K562 (cell line): ENCODE measurements at regions not wholly inside any gene's neighbourhood (a gene's known extent, or its start where the extent isn't known, plus 50 kb on each side); places are given as distances from the start of the nearest gene placed in this dataset.

Experiments
- ATAC-seq: fragments of 200-7000 bp; cut with Tn5 transposase; 3 replicates; pipeline ENCODE4 v1.9.1; 2020; ENCODE audit warnings: moderate library complexity
- BruUV-seq: library from RNA; stranded (reverse); fragments of 400-500 nt; replicated peaks from 2 replicates; lab custom pipeline; 2021; lab: Mats Ljungman, UMichigan
- CTCF ChIA-PET: fragments of 300-600 bp; formaldehyde crosslinking; extraction: SDS; loops from one replicate; lab custom pipeline; 2021; ENCODE audit warnings: low intra/inter-chr PET ratio; lab: Yijun Ruan, JAX
- POLR2A ChIA-PET: fragments of 300-600, 350-650 bp; sonication (Branson Sonifier 250); formaldehyde crosslinking; extraction: SDS; loops from one replicate; lab custom pipeline; 2021; ENCODE audit warnings: antibody characterized with exemption, inconsistent platforms; lab: Yijun Ruan, JAX
- DNase-seq, 4 experiments: peaks; one replicate each; pipeline versions ENCODE4 v3.0.0 to v3.0.0-alpha.2; 2011 to 2018; ENCODE audit warnings: low spot score in 3 of 4, mixed read lengths in 3 of 4; ENCODE audit errors: extremely low read depth in 1 of 4
- FAIRE-seq: peaks from 2 replicates; lab custom pipeline; 2011; peaks lifted over from hg19 to GRCh38; lab: Jason Lieb, UNC
- H2AFZ ChIP-seq: 2 replicates; pipeline ENCODE4 v1.6.0; 2011; ENCODE audit warnings: low read depth, low read length, control low read depth, inconsistent platforms
- H3K27ac ChIP-seq: fragments of 200-600 bp; 3 replicates; pipeline ENCODE4 v1.8.0; 2011; ENCODE audit warnings: low read depth, mild to moderate bottlenecking, control low read depth, inconsistent platforms, low read length, moderate library complexity, mixed read lengths; ENCODE audit errors: extremely low read depth
- H3K27me3 ChIP-seq, 2 experiments: fragments of 300-600 bp in 1 of 2; 2 replicates in 1 of 2; 3 replicates in 1 of 2; pipeline versions ENCODE4 v1.6.0 to v1.8.0; 2011; ENCODE audit warnings: inconsistent platforms in 2 of 2, low read length in 2 of 2, mild to moderate bottlenecking in 1 of 2, mixed read lengths in 1 of 2, moderate library complexity in 1 of 2; ENCODE audit not compliant: control insufficient read depth in 2 of 2, insufficient read depth in 2 of 2
- H3K36me3 ChIP-seq: fragments of 300-600 bp; 3 replicates; pipeline ENCODE4 v1.8.0; 2011; ENCODE audit warnings: mild to moderate bottlenecking, low read length, inconsistent platforms; ENCODE audit not compliant: control insufficient read depth, insufficient read depth
- H3K4me1 ChIP-seq, 2 experiments: fragments of 200-600 bp in 1 of 2; replicated peaks in 1 of 2; 2 replicates in 1 of 2; 3 replicates in 1 of 2; pipeline versions ENCODE4 v1.5.1 to v1.8.0; 2011; ENCODE audit warnings: inconsistent platforms in 2 of 2, low read length in 2 of 2, mild to moderate bottlenecking in 1 of 2, mixed read lengths in 1 of 2, moderate library complexity in 1 of 2; ENCODE audit not compliant: control insufficient read depth in 2 of 2, insufficient read depth in 2 of 2
- H3K4me2 ChIP-seq: 2 replicates; pipeline ENCODE4 v1.6.1; 2011; ENCODE audit warnings: low read length, control low read depth, inconsistent platforms, mixed read lengths; ENCODE audit not compliant: insufficient read depth
- H3K4me3 ChIP-seq: fragments of 200-600 bp; sonication (generic), shearing (Covaris generic); 2 replicates; pipeline ENCODE4 v1.5.1; 2016; ENCODE audit warnings: control low read depth, inconsistent platforms
- H3K79me2 ChIP-seq: fragments of 200-600 bp; 3 replicates; pipeline ENCODE4 v1.8.0; 2011; ENCODE audit warnings: low read length, inconsistent platforms; ENCODE audit not compliant: control insufficient read depth, insufficient read depth
- H3K9ac ChIP-seq, 2 experiments: 2 replicates each; pipeline versions ENCODE4 v1.6.0 to v1.6.1; 2011; ENCODE audit warnings: low read depth in 2 of 2, low read length in 2 of 2, control low read depth in 1 of 2, inconsistent platforms in 1 of 2, mild to moderate bottlenecking in 1 of 2, mixed read lengths in 1 of 2; ENCODE audit not compliant: insufficient read depth in 1 of 2
- H3K9me1 ChIP-seq: one replicate; pipeline ENCODE4 v1.6.0; 2011; ENCODE audit warnings: inconsistent platforms, mild to moderate bottlenecking, low read length, moderate library complexity; ENCODE audit not compliant: control insufficient read depth, insufficient read depth
- H3K9me3 ChIP-seq: replicated peaks from 2 replicates; pipeline ENCODE4 v1.5.1; 2011; ENCODE audit warnings: low read depth, low read length, inconsistent platforms; ENCODE audit not compliant: control insufficient read depth, insufficient read depth
- H4K20me1 ChIP-seq: replicated peaks from 2 replicates; pipeline ENCODE4 v1.6.1; 2011; ENCODE audit warnings: low read length, inconsistent platforms, mixed read lengths; ENCODE audit not compliant: control insufficient read depth, insufficient read depth
- CBX2 ChIP-seq: fragments of 200-600 bp; sonication (generic); IDR thresholded peaks from one replicate; pipeline ENCODE4 v1.6.1; 2012; ENCODE audit warnings: mild to moderate bottlenecking, low read length, inconsistent platforms; ENCODE audit not compliant: insufficient read depth, poor library complexity, severe bottlenecking
- E2F4 ChIP-seq: sonication (generic); formaldehyde crosslinking; IDR thresholded peaks from 2 replicates; pipeline ENCODE4 v1.8.0; 2022; ENCODE audit warnings: mild to moderate bottlenecking, low read depth, missing genetic modification reagents
- TSC22D4 ChIP-seq: fragments of 450-650 bp; IDR thresholded peaks from 2 replicates; pipeline ENCODE4 v1.6.1; 2016; ENCODE audit warnings: missing genetic modification characterization, missing biosample characterization, control low read depth
- ZEB2 ChIP-seq: fragments of 450-650 bp; IDR thresholded peaks from 2 replicates; pipeline ENCODE4 v1.6.1; 2016
- ZNF384 ChIP-seq: IDR thresholded peaks from 2 replicates; pipeline ENCODE4 v1.6.1; 2012; ENCODE audit warnings: low read depth, low read length, improper control_type of control experiment
- WGBS: fragments of 100-300 bp; shearing (Covaris generic); methylation state at CpG from one replicate; pipeline ENCODE4 v1.1.6; 2016; ENCODE audit warnings: low coverage, mixed read lengths; ENCODE audit not compliant: insufficient coverage; ENCODE audit errors: missing lambda C conversion rate; 5-methylcytosine and 5-hydroxymethylcytosine counted together
- in situ Hi-C: fragments of 300-500 bp; cut with MboI; formaldehyde crosslinking; loops from 4 replicates; pipeline ENCODE4 v1.15.0; 2018; ENCODE audit warnings: inconsistent platforms, mixed read lengths
- intact Hi-C: fragments of 100-400 bp; cut with micrococcal nuclease; formaldehyde crosslinking; loops from 2 replicates; pipeline ENCODE4 v1.14.2; 2022
- TF ChIP-seq, protein P1 (sequence below): fragments of 250-450 bp; sonication (Bioruptor Pico); IDR thresholded peaks from 2 replicates; pipeline ENCODE4 v1.4.0; 2020; ENCODE audit warnings: mild to moderate bottlenecking, moderate library complexity, borderline replicate concordance

DNA sequence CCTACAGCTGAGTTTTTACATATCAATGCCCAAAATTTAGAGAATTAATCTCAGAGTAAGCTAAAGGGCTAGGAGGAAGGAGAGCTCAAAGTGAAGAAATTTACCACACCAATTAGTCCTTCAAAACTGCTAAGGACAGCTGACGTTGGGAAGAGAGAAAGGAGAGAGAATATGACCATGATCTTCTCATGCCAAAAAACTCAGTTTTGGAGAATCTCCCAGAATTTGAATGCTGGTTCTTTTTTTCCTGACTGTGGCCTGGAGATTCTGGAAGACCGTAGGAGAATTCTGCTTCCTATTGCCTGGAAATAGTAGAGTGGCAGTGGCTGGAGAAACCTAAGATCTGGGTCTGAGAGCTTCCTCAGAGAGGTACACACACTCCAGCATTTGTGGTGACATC, 834.4 kb upstream of the SLIT2 start:
- FAIRE-seq (no peak), DNase-seq (no peak), ATAC-seq (no peak)
- H3K79me2 ChIP-seq, result no peaks in the 10 kb centered on the region
- H3K9me3 ChIP-seq, result no peaks in the 10 kb centered on the region; the same call in 1 of the 2 replicates
- TF ChIP-seq ZNF384 (no peak), TSC22D4 (tag) (no peak), CBX2 (no peak), E2F4 (CRISPR knock-in tag) (no peak), ZEB2 (no peak)
- TF ChIP-seq, protein P1, sequence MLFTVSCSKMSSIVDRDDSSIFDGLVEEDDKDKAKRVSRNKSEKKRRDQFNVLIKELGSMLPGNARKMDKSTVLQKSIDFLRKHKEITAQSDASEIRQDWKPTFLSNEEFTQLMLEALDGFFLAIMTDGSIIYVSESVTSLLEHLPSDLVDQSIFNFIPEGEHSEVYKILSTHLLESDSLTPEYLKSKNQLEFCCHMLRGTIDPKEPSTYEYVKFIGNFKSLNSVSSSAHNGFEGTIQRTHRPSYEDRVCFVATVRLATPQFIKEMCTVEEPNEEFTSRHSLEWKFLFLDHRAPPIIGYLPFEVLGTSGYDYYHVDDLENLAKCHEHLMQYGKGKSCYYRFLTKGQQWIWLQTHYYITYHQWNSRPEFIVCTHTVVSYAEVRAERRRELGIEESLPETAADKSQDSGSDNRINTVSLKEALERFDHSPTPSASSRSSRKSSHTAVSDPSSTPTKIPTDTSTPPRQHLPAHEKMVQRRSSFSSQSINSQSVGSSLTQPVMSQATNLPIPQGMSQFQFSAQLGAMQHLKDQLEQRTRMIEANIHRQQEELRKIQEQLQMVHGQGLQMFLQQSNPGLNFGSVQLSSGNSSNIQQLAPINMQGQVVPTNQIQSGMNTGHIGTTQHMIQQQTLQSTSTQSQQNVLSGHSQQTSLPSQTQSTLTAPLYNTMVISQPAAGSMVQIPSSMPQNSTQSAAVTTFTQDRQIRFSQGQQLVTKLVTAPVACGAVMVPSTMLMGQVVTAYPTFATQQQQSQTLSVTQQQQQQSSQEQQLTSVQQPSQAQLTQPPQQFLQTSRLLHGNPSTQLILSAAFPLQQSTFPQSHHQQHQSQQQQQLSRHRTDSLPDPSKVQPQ (CRISPR knock-in tag), result no peak
- in situ Hi-C loops, result no loop called here
- BruUV-seq, result no TSS peak
- WGBS, result 0% methylated on average over 2 of the region's 2 CpGs
- no peaks in the 10 kb centered on the region for H4K20me1 ChIP-seq
- H3K4me2 ChIP-seq, result no peak overlapping the region
- H3K4me3 ChIP-seq, result no peak overlapping the region
- H3K9ac ChIP-seq, result no peak overlapping the region
- H3K4me1 ChIP-seq, result no peaks in the 10 kb centered on the region
- no peaks in the 10 kb centered on the region for H3K27me3 ChIP-seq
- POLR2A ChIA-PET, result no interaction called here
- no peaks in the 10 kb centered on the region for H3K9me1 ChIP-seq
- no peak overlapping the region for H3K27ac ChIP-seq
- intact Hi-C loops, result no loop called here
- CTCF ChIA-PET, result no interaction called here
- no peaks in the 10 kb centered on the region for H3K36me3 ChIP-seq
- no peak overlapping the region for H2AFZ ChIP-seq
